T1000 (cell line): ENCODE measurements at regions not wholly inside any gene's neighbourhood (a gene's known extent, or its start where the extent isn't known, plus 50 kb on each side); places are given as distances from the start of the nearest gene placed in this dataset.
"Not testable (repeated sequence)": the region's sequence is repeated elsewhere in the genome, so short reads cannot be mapped to it uniquely, and the experiment has no call there.

ENCODE experiments used
- DNase-seq: peaks from one replicate; lab custom pipeline; 2025; ENCODE audit warnings: mixed read lengths; lab: John Stamatoyannopoulos, UW

DNA sequence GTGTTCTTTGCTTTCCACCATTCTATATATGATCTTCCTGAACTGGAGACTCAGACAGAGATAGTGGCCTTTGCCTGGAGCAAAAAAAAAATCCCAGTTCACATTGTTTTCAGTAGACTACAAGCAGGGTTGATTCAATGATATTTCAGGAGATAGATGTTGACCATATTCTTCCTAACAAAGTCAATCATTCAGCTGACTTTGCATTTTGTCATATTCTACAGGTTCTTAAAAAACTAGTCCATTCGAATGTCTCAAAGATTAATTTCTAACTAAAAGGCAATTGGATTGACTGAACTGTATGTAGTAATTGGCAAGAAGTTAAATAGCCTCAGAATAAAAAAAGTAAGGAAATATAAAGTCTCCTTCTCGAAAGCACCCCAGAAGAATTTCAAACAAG lies 479.5 kb downstream of the NKX6-1 start:
- DNase-seq, result no peak

DNA sequence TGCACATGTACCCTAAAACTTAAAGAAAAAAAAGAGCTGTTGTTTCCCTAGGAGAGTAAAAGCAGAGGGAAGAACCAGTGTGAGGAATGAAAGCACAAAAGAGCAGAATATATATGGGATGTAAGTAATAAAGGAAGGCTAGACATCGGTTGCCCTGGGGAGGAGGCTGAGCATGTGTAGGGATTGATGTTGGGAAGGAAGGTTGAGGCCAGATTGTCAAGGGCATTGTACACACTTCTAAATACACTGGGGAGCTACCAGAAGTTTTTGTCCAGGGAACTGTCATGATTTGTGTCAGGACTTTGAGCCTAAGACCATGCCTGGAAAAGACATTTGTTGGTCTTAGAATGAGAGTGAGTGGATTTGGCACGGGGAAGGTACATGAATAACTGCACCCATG lies 467.1 kb downstream of the GPAT3 start:
- no peak for DNase-seq

DNA sequence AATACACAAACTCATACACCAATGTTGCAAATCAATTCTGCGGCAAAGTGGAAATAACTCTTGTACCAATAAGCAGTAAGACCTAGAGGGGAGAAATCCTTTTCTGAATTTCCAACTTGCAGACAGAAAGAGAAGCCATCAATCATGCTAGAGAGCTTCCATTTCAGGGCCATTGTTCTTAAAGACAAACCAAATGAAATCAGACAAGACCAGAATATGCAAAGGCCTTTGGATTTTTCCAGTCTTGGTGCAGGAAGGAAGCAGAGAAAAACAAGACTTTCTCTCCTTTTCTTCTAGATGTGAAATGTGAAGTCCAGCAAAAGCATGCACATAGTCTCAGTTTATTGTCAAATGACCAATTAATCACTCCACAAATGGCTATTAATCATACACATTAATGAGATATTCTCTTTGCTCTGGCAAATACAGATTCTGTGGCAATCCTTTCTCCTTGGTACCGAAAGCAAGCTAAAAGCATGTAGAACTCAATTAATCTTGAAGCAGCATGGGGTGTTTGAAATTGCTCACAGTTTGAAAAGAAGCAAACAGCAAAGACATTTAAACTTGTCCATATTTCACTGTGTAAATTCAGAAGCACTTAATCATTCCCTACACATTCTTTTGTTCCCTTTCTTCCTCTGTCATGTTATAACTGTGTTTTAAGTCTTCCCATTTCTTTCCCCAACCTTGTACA lies 466.1 kb downstream of the GPAT3 start:
- DNase-seq, result no peak

DNA sequence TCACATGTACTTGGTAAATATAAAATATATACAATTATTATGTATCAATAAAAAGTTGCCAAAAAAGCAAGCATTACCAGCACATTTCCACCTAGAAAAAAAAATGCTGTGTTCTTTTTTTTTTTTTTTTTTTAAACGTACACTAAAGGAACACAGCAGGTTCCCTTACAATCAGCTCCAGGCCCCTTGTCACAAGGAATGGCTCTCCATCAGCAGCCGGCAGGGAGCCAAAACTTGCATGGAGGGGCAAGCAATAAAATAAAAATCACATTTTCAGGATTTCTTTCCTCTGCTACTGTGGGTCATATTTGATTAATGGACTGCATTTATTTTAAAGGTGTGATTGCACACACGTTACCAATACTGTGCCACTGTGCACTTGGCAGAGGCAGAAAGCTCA lies 460.3 kb downstream of the GPAT3 start:
- no peak for DNase-seq

DNA sequence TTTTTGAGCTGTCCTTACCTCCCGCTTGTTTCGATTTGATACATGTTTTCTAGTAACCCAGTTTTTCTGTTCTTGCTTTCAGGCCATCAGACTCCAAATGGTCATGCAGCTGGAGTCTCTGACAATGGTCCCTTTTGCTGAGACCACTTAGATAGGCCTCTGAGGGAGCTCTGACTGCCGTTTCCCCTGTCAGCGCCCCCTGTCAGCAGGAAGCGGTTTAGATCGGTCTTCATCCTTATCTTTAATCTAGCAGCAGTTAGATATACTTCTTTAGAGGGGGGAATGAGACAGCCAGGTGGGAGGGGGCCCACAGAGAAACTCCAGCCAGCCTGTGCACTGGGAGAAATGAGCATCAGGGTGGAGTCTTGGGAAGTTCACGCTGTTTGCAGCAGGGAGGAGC lies 457.9 kb downstream of the GPAT3 start:
- DNase-seq, result no peak

DNA sequence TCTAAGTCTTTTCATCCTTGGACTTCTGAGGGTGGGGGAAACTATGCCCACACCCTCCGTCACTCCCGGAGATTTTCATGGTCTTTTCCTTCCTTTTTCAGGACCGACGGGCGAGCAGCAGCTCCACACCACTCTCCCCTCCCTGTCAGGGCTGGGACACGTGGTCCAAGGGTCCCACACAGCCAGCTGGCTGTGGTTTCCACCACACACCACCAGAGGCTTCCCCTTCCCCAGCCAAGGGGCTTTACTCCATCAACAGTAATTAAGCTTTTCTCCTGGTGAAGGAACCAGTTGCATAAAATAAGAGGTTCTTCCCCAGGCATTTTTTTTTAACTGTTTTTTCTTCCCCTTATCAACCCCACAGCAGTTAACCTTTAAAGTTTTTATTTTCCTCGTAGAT lies 453.9 kb downstream of the GPAT3 start:
- no peak for DNase-seq

DNA sequence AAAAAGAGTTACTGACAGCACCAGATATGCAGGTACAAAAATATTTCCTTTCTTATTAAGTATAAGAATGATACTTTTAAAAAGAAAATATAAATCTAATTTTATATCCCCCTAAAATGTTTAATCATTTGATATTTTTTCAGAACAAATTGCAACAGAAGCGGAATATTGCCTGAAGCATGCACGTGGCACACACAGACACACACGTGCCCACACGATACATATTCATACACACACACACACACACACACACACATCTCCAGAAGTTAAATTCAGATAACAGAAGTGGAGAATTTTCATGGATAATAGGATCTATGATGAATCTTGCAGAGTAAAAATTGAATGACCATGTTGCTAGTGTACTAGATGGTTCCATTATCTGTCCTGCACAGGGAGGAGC lies 445.2 kb downstream of the GPAT3 start:
- no peak for DNase-seq

DNA sequence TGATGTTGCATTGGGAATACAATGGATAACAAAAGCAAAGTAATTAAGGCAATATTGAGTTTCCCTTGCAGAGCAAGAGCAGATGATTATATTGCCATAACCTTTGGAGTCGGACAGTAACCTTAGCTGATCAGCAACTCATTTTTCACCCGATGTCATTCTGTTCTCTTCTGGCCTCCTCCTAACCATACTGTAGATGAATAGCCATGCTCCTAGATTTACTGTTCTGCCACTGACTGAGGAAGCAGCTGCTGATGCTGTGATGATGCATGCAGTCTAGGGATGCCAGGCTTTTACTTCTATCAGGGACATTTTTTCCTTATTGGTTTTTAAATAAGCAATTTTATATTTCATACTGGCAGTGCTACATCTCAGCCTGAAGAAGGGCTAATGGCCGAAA lies 443.9 kb downstream of the GPAT3 start:
- no peak for DNase-seq

DNA sequence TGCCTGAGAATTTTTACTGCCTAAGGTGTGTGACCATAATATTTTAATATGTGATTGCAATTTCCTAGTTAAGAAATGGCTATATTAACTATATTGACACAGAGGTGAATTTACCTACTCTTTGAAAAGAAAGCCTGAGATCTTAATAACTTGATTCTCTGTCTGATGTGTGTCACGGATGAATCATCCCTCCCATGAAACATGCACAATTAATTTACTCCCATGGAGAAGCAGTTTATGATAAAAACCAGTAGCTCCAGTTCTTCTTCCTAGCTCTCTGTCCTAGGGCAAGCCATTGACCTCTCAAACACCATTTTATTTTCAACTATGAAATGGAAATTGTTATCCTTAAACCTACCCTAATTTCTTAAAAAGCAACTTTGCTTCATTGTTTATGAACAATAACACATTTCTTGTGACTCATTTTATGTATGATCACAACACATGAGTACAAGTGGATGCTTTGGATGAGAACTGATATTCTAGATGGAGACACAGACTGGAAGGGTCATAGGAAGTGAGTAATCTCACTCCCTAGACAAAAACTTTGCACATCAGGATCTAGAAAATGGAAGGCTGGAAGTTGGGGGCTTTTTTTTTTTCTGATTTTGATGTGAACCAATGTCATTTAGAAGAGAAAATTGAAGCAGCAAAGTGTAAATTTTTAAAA lies 438.3 kb downstream of the GPAT3 start:
- no peak for DNase-seq

DNA sequence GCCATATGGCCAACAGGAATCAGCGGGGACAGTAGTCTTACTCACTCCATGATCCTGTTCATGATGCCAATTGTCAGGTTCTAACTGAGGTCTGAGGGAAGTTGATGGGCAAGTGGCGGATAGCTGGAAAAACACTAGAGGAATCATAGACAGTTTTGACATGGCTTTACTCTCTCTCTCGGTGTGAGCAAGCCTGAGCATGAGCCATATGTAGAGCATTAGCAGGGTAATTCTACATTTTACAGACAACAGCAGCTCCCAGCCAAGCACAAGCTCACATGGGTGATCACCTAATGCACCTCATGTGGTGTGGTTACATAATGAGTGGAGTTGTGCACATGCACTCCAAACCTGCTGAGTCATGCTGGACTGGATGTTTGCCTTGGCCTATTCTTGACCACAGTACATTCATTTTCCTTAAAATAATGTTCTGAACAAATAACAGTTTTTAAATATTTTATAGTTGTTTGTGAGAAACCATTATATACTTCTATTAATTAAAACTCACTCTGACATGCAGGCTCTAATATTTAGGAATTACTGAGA lies 429.2 kb downstream of the GPAT3 start:
- DNase-seq, result no peak

DNA sequence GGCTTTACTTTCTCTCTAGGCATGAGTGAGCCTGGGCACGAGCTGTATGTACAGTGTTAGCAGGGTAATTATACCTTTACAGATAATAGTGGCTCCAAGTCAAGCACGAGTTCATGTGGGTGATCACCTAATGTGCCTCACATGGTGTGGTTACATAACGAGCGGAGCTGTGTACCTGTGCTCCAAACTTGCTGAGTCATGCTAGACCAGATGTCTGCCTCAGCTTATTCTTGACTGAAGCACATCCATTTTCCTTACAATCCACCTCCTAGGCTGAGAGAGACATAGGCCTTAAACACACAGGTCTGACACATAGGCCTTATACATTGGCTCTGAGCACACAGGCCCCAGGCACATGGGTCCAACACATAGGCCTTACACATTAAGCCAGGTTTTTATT lies 426.6 kb downstream of the GPAT3 start:
- DNase-seq, result no peak

DNA sequence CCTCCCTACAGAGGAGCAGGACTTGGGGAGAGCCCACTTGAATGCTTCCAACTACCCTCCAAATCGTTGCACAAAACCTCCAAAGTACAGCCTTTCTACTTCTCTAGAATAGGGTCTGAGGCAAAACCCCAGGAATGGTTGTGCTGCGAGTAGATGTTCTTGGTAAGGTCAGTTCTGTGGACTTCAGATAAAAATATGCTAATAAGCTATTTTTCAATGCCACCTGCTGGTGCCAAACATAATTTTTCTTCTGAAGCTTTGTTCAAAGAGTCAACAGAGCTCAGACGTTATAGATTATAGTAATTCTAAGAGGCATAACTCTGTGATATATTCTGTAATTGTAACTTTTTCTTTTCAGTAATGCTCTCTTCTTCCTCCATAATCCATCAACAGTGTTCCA lies 425.7 kb downstream of the GPAT3 start:
- no peak for DNase-seq

DNA sequence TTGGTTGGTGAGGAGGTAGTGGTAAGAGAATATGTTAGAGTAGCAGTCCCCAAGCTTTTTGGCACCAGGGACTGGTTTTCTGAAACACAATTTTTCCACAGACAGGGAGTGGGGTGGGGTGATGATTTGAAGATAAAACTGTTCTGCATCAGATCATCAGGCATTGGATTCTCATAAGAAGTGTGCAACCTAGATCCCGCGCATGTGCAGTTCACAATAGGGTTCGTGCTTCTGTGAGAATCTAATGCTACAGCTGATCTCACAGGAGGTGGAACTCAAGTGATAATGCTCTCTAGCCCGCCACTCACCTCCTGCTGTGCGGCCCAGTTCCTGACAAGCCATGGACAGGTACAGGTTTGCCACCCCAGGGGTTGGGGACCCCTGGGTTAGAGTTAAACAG lies 423.3 kb downstream of the GPAT3 start:
- DNase-seq, result no peak

DNA sequence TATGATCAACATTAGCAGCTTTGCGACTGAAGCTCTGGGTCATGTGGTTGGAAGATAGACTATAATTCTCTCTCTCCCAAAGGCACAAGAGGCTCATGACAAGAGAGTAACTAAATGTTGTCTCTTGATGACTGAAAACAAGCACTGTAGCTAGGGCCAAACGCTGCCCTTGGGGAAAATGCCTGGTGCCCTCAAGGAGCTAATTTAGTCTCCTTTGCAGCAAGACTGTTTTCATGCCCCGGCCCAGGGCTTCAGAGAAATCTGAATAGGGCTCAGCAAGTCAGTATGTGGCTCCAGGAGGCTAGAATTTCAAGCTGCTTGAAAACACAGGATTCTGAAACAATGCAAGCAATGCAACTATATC lies 411.9 kb downstream of the GPAT3 start:
- DNase-seq, result no peak

DNA sequence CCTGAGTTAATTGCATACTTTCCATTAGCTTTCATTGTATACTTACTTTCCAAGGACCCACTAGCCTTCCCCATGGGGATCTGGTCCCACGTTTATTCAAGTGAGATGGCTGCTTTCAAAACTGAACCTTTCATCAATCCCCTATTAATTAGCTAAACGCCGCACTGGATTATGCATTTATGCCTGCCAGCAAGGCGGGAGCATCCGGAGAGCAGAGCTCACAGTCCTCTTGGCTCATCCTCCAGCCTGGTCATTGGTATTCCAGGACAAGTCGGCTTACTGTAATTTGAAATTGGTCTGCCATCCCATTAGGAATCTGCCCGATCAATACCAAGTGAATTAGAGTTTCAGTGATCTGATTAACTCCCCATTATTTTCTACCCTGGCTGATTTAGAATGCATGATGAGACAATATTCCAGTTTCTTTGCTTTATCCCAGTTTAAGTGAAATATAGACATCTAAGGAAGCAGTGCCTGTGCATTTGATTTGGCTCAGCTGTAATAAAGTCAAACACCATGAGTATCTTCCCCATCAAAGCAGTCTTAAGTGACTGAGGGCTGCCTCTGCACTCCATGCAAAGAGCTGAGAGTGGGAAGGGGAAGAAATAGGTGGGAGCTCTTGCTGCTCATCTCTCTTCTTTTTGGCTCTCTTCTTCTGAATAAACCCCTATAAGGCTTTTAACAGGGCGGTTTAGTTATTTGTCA lies 411.4 kb downstream of the GPAT3 start:
- no peak for DNase-seq

DNA sequence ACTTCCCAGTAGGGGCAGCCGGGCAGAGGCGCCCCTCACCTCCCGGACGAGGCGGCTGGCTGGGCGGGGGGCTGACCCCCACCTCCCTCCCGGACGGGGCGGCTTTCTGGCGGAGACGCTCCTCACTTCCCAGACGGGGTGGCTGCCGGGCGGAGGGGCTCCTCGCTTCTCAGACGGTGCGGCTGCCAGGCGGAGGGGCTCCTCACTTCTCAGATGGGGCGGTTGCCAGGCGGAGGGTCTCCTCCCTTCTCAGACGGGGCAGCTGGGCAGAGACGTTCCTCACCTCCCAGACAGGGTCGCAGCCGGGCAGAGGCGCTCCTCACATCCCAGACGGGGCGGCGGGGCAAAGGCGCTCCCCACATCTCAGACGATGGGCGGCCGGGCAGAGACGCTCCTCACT lies 407.8 kb downstream of the GPAT3 start:
- not testable (repeated sequence) for DNase-seq

DNA sequence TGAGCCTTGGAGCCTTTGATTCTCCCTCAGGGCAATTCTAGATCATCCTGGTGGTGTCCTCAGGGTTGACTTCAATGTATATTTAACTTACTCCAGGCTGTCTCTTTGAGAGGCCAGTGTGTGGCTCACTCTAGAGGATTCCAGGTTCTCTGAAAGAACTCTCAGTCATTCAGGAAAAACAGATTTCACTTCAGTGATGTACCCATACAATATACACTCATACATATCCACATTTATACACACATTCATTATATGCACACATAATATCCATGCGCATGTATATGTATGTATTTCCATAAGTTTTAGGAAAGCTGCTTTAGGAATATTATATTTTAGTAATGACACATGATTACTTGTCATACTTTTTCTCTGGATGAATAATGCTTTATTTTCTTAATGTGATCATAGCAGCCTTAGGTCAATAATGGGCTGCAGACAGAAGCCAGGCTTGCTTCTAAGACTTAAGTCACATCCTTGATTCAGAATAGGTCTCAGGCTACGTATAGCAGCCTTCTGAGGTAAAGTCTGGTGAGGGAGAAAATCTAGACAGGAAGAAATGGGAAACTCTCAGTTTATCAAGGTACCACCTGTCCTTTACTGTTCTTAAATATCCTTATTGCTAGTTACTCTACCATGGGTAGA lies 397.0 kb downstream of the GPAT3 start:
- no peak for DNase-seq

DNA sequence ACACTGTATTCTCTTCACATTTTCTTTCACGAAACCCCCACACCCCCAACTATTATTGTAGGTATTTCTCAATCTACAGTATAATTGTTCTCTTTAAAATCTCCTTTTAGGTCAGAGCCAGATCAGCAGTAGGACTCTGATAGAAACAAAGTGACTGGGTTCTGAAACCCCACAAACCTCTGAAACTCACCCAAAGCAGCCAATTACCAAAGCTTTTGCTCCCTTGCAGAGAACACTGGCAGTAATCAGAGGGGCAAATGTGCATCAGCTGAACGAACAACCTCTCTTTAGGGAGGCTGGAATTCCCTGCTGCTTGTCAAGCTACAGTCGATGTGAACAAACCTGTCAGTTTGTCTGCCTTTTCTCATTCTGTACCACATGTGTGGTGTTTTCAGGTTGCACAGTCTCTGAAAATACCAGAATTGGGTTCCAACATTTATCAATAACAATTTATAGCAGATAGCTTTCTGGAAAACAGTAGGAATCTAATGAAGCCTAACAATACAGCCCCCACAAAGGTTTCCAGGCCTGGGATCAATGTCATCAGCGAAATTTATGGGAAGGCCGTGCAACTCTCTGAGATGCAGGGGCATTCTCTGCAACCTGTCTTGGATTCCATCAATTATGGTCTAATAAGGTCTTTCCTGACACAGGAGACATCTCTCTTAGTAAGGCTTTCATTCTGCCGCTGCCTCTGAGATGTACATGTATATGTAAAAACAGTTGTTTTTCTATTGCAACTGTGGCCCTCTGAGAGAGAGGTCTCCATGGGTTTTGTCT lies 395.9 kb downstream of the GPAT3 start:
- DNase-seq, result no peak

DNA sequence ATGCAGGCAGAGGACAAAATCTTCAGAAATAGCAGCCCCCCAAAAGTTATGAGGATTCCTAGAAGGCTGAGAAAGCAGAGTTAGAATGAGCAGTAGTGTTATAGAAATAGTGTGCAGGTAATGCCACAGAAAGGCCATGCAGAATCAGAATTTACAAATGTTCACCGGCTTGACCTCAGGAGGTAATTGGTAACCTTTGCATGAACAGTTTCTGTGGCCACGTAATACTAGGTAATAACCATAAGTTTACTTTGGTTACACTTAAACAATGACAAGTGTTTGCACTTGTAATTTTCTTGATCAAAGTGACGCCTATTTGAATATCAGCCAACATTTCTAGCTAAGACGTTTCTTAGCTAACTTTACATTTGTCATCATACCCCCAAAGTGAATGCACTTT lies 393.6 kb downstream of the GPAT3 start:
- DNase-seq, result no peak

DNA sequence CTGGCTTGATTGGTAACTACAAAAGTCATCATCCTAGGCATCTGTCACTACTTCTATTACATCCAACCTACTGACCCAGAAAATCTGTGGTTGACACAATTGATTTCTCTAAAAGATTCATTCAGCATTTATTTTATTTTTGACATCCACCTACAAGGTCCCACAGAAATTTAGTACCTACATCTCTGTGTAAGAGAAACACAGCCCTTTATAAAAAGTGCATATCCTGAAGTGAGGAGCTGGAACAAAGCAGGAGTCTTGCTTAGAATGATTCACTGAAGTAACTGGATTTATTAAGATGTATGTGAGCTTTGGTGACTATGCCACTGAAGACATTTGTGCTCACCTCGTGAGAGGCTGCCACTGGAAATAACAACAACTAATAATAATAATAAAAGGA lies 391.0 kb downstream of the GPAT3 start:
- no peak for DNase-seq

DNA sequence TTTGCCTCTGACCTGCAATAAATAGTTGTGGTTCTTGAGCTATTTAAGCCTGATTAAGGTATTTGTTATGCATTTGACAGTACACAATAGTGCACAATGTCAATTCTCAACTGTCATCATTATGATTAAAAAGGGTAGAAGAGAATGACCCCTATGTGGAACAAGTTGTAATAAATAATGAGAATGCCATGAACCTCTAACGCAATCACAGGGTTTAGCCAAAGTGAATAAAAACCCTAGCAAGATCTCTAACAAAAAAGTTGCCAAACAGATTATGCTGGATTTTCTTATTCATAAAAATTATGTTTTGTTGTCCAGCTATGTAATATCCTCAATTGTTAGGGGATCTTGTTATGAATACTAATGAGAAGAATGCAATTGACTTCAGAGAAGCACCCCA lies 387.4 kb downstream of the GPAT3 start:
- DNase-seq, result no peak

DNA sequence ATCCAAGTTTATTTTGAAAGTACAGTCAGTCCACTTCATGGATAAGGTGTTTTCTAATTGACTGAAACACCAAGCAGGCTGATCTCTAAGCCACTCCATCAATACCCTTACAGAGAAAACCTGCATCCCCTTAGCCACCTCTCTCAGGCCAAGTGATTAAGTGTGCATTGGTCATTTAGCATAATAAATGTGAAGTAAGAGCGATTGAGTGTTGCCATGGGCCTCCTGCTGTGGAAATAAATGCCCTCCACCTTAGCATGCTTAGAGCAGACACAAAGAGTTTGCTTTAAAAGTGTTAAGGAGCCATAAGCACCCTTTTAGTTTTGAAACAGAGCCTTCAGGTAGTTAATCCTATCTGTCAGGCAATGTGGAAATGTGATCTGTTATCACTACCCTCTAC lies 386.5 kb downstream of the GPAT3 start:
- no peak for DNase-seq
